ENCODE measurements at regions not wholly inside any gene's neighbourhood (a gene's known extent, or its start where the extent isn't known, plus 50 kb on each side); places are given as distances from the start of the nearest gene placed in this dataset.

- Histone ChIP-seq H3K36me3 (ENCODE audit: control insufficient read depth in 4 of 4, insufficient read depth in 4 of 4, low read length in 3 of 4) (no peaks in the 10 kb centered on the region), H3K4me3 (ENCODE audit: control insufficient read depth in 1 of 7, extremely low read depth in 1 of 7, insufficient read depth in 4 of 7, low read depth in 2 of 7, low read length in 6 of 7) (no peak overlapping the region), H3K4me1 (ENCODE audit: control extremely low read depth in 1 of 4, control insufficient read depth in 4 of 4, insufficient read depth in 4 of 4, low read length in 3 of 4) (no peaks in the 10 kb centered on the region), H3K27ac (ENCODE audit: insufficient read depth in 1 of 2, low read depth in 1 of 2, low read length in 2 of 2, poor library complexity in 1 of 2, severe bottlenecking in 2 of 2) (no peak overlapping the region), H3K27me3 (replicated peaks in 2 of 5; ENCODE audit: control insufficient read depth in 4 of 5, insufficient read depth in 5 of 5, low read length in 4 of 5) (no peaks in the 10 kb centered on the region), H3K9me3 (ENCODE audit: control extremely low read depth in 1 of 5, control insufficient read depth in 4 of 5, insufficient read depth in 2 of 5, low read depth in 1 of 5, low read length in 4 of 5) (no peaks in the 10 kb centered on the region)
- no CpG with 5 or more reads among the region's 1 CpG for WGBS (ENCODE audit: insufficient coverage)
- POLR2A ChIA-PET: no interaction called here
- DNase-seq: no peak
- CTCF ChIA-PET: no interaction called here
Measured at GRCh38 chr15:87450314-87450713, 806.2 kb downstream of the NTRK3 start.

- Histone ChIP-seq H3K9me3 (ENCODE audit: control extremely low read depth in 1 of 5, control insufficient read depth in 4 of 5, insufficient read depth in 2 of 5, low read depth in 1 of 5, low read length in 4 of 5) (no peaks in the 10 kb centered on the region), H3K27me3 (replicated peaks in 2 of 5; ENCODE audit: control insufficient read depth in 4 of 5, insufficient read depth in 5 of 5, low read length in 4 of 5) (no peaks in the 10 kb centered on the region), H3K4me3 (ENCODE audit: control insufficient read depth in 1 of 7, extremely low read depth in 1 of 7, insufficient read depth in 4 of 7, low read depth in 2 of 7, low read length in 6 of 7) (no peak overlapping the region), H3K36me3 (ENCODE audit: control insufficient read depth in 4 of 4, insufficient read depth in 4 of 4, low read length in 3 of 4) (no peaks in the 10 kb centered on the region), H3K4me1 (ENCODE audit: control extremely low read depth in 1 of 4, control insufficient read depth in 4 of 4, insufficient read depth in 4 of 4, low read length in 3 of 4) (no peaks in the 10 kb centered on the region), H3K27ac (ENCODE audit: insufficient read depth in 1 of 2, low read depth in 1 of 2, low read length in 2 of 2, poor library complexity in 1 of 2, severe bottlenecking in 2 of 2) (no peak overlapping the region)
- ChIA-PET CTCF (no interaction called here), POLR2A (no interaction called here)
- DNase-seq: no peak
- no CpG with 5 or more reads among the region's 2 CpGs for WGBS (ENCODE audit: insufficient coverage)
Measured at GRCh38 chr15:87439090-87439489, 817.4 kb downstream of the NTRK3 start.

GRCh38 chr15:87433871-87434270, 822.7 kb downstream of the NTRK3 start:
- CTCF ChIA-PET: no interaction called here
- Histone ChIP-seq H3K27ac (ENCODE audit: insufficient read depth in 1 of 2, low read depth in 1 of 2, low read length in 2 of 2, poor library complexity in 1 of 2, severe bottlenecking in 2 of 2) (no peak overlapping the region), H3K27me3 (replicated peaks in 2 of 5; ENCODE audit: control insufficient read depth in 4 of 5, insufficient read depth in 5 of 5, low read length in 4 of 5) (no peaks in the 10 kb centered on the region), H3K9me3 (ENCODE audit: control extremely low read depth in 1 of 5, control insufficient read depth in 4 of 5, insufficient read depth in 2 of 5, low read depth in 1 of 5, low read length in 4 of 5) (no peaks in the 10 kb centered on the region), H3K4me3 (ENCODE audit: control insufficient read depth in 1 of 7, extremely low read depth in 1 of 7, insufficient read depth in 4 of 7, low read depth in 2 of 7, low read length in 6 of 7) (no peak overlapping the region), H3K4me1 (ENCODE audit: control extremely low read depth in 1 of 4, control insufficient read depth in 4 of 4, insufficient read depth in 4 of 4, low read length in 3 of 4) (no peaks in the 10 kb centered on the region), H3K36me3 (ENCODE audit: control insufficient read depth in 4 of 4, insufficient read depth in 4 of 4, low read length in 3 of 4) (no peaks in the 10 kb centered on the region)
- POLR2A ChIA-PET: no interaction called here
- no CpG with 5 or more reads among the region's 1 CpG for WGBS (ENCODE audit: insufficient coverage)
- DNase-seq: no peak

GRCh38 chr15:87429754-87430153, 826.8 kb downstream of the NTRK3 start:
- Histone ChIP-seq H3K36me3 (ENCODE audit: control insufficient read depth in 4 of 4, insufficient read depth in 4 of 4, low read length in 3 of 4) (no peaks in the 10 kb centered on the region), H3K27ac (ENCODE audit: insufficient read depth in 1 of 2, low read depth in 1 of 2, low read length in 2 of 2, poor library complexity in 1 of 2, severe bottlenecking in 2 of 2) (no peak overlapping the region), H3K9me3 (ENCODE audit: control extremely low read depth in 1 of 5, control insufficient read depth in 4 of 5, insufficient read depth in 2 of 5, low read depth in 1 of 5, low read length in 4 of 5) (no peaks in the 10 kb centered on the region), H3K27me3 (replicated peaks in 2 of 5; ENCODE audit: control insufficient read depth in 4 of 5, insufficient read depth in 5 of 5, low read length in 4 of 5) (no peaks in the 10 kb centered on the region), H3K4me1 (ENCODE audit: control extremely low read depth in 1 of 4, control insufficient read depth in 4 of 4, insufficient read depth in 4 of 4, low read length in 3 of 4) (no peaks in the 10 kb centered on the region), H3K4me3 (ENCODE audit: control insufficient read depth in 1 of 7, extremely low read depth in 1 of 7, insufficient read depth in 4 of 7, low read depth in 2 of 7, low read length in 6 of 7) (no peak overlapping the region)
- WGBS (ENCODE audit: insufficient coverage): 80% methylated on average over 1 of the region's 1 CpG
- ChIA-PET CTCF (no interaction called here), POLR2A (no interaction called here)
- DNase-seq: no peak

GRCh38 chr15:87420017-87420416, 836.5 kb downstream of the NTRK3 start:
- ChIA-PET POLR2A (no interaction called here), CTCF (no interaction called here)
- Histone ChIP-seq H3K4me1 (ENCODE audit: control extremely low read depth in 1 of 4, control insufficient read depth in 4 of 4, insufficient read depth in 4 of 4, low read length in 3 of 4) (no peaks in the 10 kb centered on the region), H3K9me3 (ENCODE audit: control extremely low read depth in 1 of 5, control insufficient read depth in 4 of 5, insufficient read depth in 2 of 5, low read depth in 1 of 5, low read length in 4 of 5) (no peaks in the 10 kb centered on the region), H3K27me3 (replicated peaks in 2 of 5; ENCODE audit: control insufficient read depth in 4 of 5, insufficient read depth in 5 of 5, low read length in 4 of 5) (no peaks in the 10 kb centered on the region), H3K4me3 (ENCODE audit: control insufficient read depth in 1 of 7, extremely low read depth in 1 of 7, insufficient read depth in 4 of 7, low read depth in 2 of 7, low read length in 6 of 7) (no peak overlapping the region), H3K27ac (ENCODE audit: insufficient read depth in 1 of 2, low read depth in 1 of 2, low read length in 2 of 2, poor library complexity in 1 of 2, severe bottlenecking in 2 of 2) (no peak overlapping the region), H3K36me3 (ENCODE audit: control insufficient read depth in 4 of 4, insufficient read depth in 4 of 4, low read length in 3 of 4) (no peaks in the 10 kb centered on the region)
- no peak for DNase-seq
- no CpG with 5 or more reads among the region's 2 CpGs for WGBS (ENCODE audit: insufficient coverage)

GRCh38 chr15:87419344-87419743, 837.2 kb downstream of the NTRK3 start:
- WGBS (ENCODE audit: insufficient coverage): 100% methylated on average over 1 of the region's 1 CpG
- Histone ChIP-seq H3K27ac (ENCODE audit: insufficient read depth in 1 of 2, low read depth in 1 of 2, low read length in 2 of 2, poor library complexity in 1 of 2, severe bottlenecking in 2 of 2) (no peak overlapping the region), H3K36me3 (ENCODE audit: control insufficient read depth in 4 of 4, insufficient read depth in 4 of 4, low read length in 3 of 4) (no peaks in the 10 kb centered on the region), H3K9me3 (ENCODE audit: control extremely low read depth in 1 of 5, control insufficient read depth in 4 of 5, insufficient read depth in 2 of 5, low read depth in 1 of 5, low read length in 4 of 5) (no peaks in the 10 kb centered on the region), H3K4me1 (ENCODE audit: control extremely low read depth in 1 of 4, control insufficient read depth in 4 of 4, insufficient read depth in 4 of 4, low read length in 3 of 4) (no peaks in the 10 kb centered on the region), H3K4me3 (ENCODE audit: control insufficient read depth in 1 of 7, extremely low read depth in 1 of 7, insufficient read depth in 4 of 7, low read depth in 2 of 7, low read length in 6 of 7) (no peak overlapping the region), H3K27me3 (replicated peaks in 2 of 5; ENCODE audit: control insufficient read depth in 4 of 5, insufficient read depth in 5 of 5, low read length in 4 of 5) (no peaks in the 10 kb centered on the region)
- ChIA-PET POLR2A (no interaction called here), CTCF (no interaction called here)
- DNase-seq: no peak

- POLR2A ChIA-PET: no interaction called here
- Histone ChIP-seq H3K27ac (ENCODE audit: insufficient read depth in 1 of 2, low read depth in 1 of 2, low read length in 2 of 2, poor library complexity in 1 of 2, severe bottlenecking in 2 of 2) (no peak overlapping the region), H3K4me1 (ENCODE audit: control extremely low read depth in 1 of 4, control insufficient read depth in 4 of 4, insufficient read depth in 4 of 4, low read length in 3 of 4) (no peaks in the 10 kb centered on the region), H3K36me3 (ENCODE audit: control insufficient read depth in 4 of 4, insufficient read depth in 4 of 4, low read length in 3 of 4) (no peaks in the 10 kb centered on the region), H3K4me3 (ENCODE audit: control insufficient read depth in 1 of 7, extremely low read depth in 1 of 7, insufficient read depth in 4 of 7, low read depth in 2 of 7, low read length in 6 of 7) (no peak overlapping the region), H3K9me3 (ENCODE audit: control extremely low read depth in 1 of 5, control insufficient read depth in 4 of 5, insufficient read depth in 2 of 5, low read depth in 1 of 5, low read length in 4 of 5) (no peaks in the 10 kb centered on the region), H3K27me3 (replicated peaks in 2 of 5; ENCODE audit: control insufficient read depth in 4 of 5, insufficient read depth in 5 of 5, low read length in 4 of 5) (no peaks in the 10 kb centered on the region)
- no peak for DNase-seq
- WGBS (ENCODE audit: insufficient coverage): 76% methylated on average over 4 of the region's 5 CpGs
- CTCF ChIA-PET: no interaction called here
Measured at GRCh38 chr15:87416591-87417257, 839.8 kb downstream of the NTRK3 start.

Measured in common myeloid progenitor, CD34-positive (primary cell).